Parathyroid adenoma (tissue), 2 donors: ENCODE measurements at regions not wholly inside any gene's neighbourhood (a gene's known extent, or its start where the extent isn't known, plus 50 kb on each side); places are given as distances from the start of the nearest gene placed in this dataset.

ENCODE experiments used
- H2AFZ ChIP-seq: fragments of 300-600 bp; sonication (generic); one replicate; pipeline ENCODE4 v1.7.0; 2017; ENCODE audit warnings: antibody characterized with exemption, mild to moderate bottlenecking
- H3K27ac ChIP-seq: fragments of 300-600 bp; sonication (generic); one replicate; pipeline ENCODE4 v1.7.0; 2017
- H3K27me3 ChIP-seq: fragments of 300-600 bp; sonication (generic); one replicate; pipeline ENCODE4 v1.7.0; 2017; ENCODE audit warnings: low read length; ENCODE audit not compliant: control insufficient read depth, insufficient read depth
- H3K36me3 ChIP-seq: fragments of 300-600 bp; sonication (generic); one replicate; pipeline ENCODE4 v1.7.0; 2017; ENCODE audit warnings: low read length; ENCODE audit not compliant: control insufficient read depth, insufficient read depth
- H3K4me1 ChIP-seq: fragments of 300-600 bp; sonication (generic); one replicate; pipeline ENCODE4 v1.7.0; 2017; ENCODE audit warnings: control low read depth
- H3K4me2 ChIP-seq: fragments of 300-600 bp; sonication (generic); one replicate; pipeline ENCODE4 v1.7.0; 2017; ENCODE audit warnings: low read length
- H3K4me3 ChIP-seq: fragments of 300-600 bp; sonication (generic); one replicate; pipeline ENCODE4 v1.7.0; 2017; ENCODE audit warnings: low read depth, low read length
- H3K79me2 ChIP-seq: fragments of 300-600 bp; sonication (generic); one replicate; pipeline ENCODE4 v1.7.0; 2017; ENCODE audit warnings: control low read depth
- H3K9ac ChIP-seq: fragments of 300-600 bp; sonication (generic); one replicate; pipeline ENCODE4 v1.7.0; 2017; ENCODE audit warnings: mild to moderate bottlenecking
- H3K9me3 ChIP-seq: fragments of 300-600 bp; sonication (generic); one replicate; pipeline ENCODE4 v1.7.0; 2017; ENCODE audit warnings: low read length; ENCODE audit not compliant: control insufficient read depth
- CTCF ChIP-seq: fragments of 300-600 bp; sonication (generic); IDR thresholded peaks from one replicate; pipeline ENCODE4 v1.7.0; 2017; ENCODE audit warnings: antibody characterized with exemption, mild to moderate bottlenecking
- donor health status: primary hyperparathyroidism.

DNA sequence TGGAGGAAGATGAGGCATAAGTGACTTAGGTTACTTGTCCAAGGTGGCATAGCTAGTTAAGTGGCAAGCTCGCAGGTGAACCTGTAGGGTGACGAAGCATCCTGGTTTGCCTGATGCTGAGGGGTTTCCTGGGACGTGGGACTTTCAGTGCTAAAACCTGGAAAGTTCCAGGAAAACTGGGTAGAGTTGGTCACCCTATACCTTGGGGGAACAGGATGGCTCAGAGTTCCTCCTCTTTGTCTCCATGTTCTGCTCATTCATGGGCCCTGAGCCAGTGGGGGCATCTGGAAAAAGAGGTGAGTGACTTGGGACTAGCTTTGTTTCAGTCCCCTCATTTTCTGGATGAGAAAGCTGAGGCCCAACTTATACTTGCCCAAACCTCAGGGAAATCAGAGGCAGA is 268.0 kb upstream of the N4BP1 start:
- no peak for TF ChIP-seq CTCF

GRCh38 chr16:48870141-48870540 is 260.2 kb upstream of the N4BP1 start:
- no peak overlapping the region for H2AFZ ChIP-seq
- no peak overlapping the region for H3K27ac ChIP-seq
- H3K36me3 ChIP-seq = no peaks in the 10 kb centered on the region
- H3K9ac ChIP-seq = no peak overlapping the region
- no peak overlapping the region for H3K4me2 ChIP-seq
- no peaks in the 10 kb centered on the region for H3K27me3 ChIP-seq
- no peak overlapping the region for H3K4me3 ChIP-seq
- no peaks in the 10 kb centered on the region for H3K79me2 ChIP-seq
- H3K9me3 ChIP-seq = no peaks in the 10 kb centered on the region
- H3K4me1 ChIP-seq = no peaks in the 10 kb centered on the region
- no peak for TF ChIP-seq CTCF

More for the DNA sequence above, 268.0 kb upstream of the N4BP1 start:
- H3K9me3 ChIP-seq = no peaks in the 10 kb centered on the region
- H3K4me2 ChIP-seq = no peak overlapping the region
- H3K4me1 ChIP-seq = no peaks in the 10 kb centered on the region
- H3K79me2 ChIP-seq = no peaks in the 10 kb centered on the region
- H3K9ac ChIP-seq = no peak overlapping the region
- H3K27me3 ChIP-seq = no peaks in the 10 kb centered on the region
- no peaks in the 10 kb centered on the region for H3K36me3 ChIP-seq
- H3K27ac ChIP-seq = no peak overlapping the region
- no peak overlapping the region for H3K4me3 ChIP-seq
- no peak overlapping the region for H2AFZ ChIP-seq

GRCh38 chr16:48865520-48865919 is 255.5 kb upstream of the N4BP1 start:
- no peaks in the 10 kb centered on the region for H3K9me3 ChIP-seq
- no peak overlapping the region for H2AFZ ChIP-seq
- H3K79me2 ChIP-seq = no peaks in the 10 kb centered on the region
- no peak overlapping the region for H3K27ac ChIP-seq
- no peak overlapping the region for H3K4me3 ChIP-seq
- H3K27me3 ChIP-seq = no peaks in the 10 kb centered on the region
- TF ChIP-seq CTCF = no peak
- no peaks in the 10 kb centered on the region for H3K4me1 ChIP-seq
- no peak overlapping the region for H3K4me2 ChIP-seq
- no peaks in the 10 kb centered on the region for H3K36me3 ChIP-seq
- H3K9ac ChIP-seq = no peak overlapping the region

DNA sequence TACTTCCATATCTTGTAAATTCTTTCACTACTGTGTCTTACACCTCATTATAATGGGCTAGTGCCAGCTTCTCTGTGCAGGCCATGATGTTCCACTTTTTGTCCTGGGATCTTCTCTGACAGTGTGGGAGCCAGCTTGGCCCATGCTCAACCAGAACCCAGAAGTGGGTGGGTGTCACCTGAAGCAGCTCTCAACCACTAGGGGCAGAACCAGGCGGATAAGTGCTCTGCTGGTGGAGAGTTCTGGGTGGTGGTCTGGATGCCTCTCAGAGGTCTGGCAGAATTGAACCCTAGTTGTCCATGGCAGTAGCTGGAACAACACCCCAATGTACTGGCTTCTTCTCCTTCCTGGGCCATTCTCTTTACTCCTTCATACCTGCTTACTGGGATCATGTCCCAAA is 254.1 kb upstream of the N4BP1 start:
- no peaks in the 10 kb centered on the region for H3K79me2 ChIP-seq
- no peaks in the 10 kb centered on the region for H3K27me3 ChIP-seq
- H3K4me2 ChIP-seq = no peak overlapping the region
- no peak overlapping the region for H3K4me3 ChIP-seq
- no peaks in the 10 kb centered on the region for H3K36me3 ChIP-seq
- H3K27ac ChIP-seq = no peak overlapping the region
- no peaks in the 10 kb centered on the region for H3K4me1 ChIP-seq
- no peaks in the 10 kb centered on the region for H3K9me3 ChIP-seq
- no peak for TF ChIP-seq CTCF
- no peak overlapping the region for H3K9ac ChIP-seq
- H2AFZ ChIP-seq = no peak overlapping the region

- H3K36me3 ChIP-seq = no peaks in the 10 kb centered on the region
- no peaks in the 10 kb centered on the region for H3K4me1 ChIP-seq
- H3K4me3 ChIP-seq = no peak overlapping the region
- no peaks in the 10 kb centered on the region for H3K27me3 ChIP-seq
- H3K9ac ChIP-seq = no peak overlapping the region
- no peaks in the 10 kb centered on the region for H3K79me2 ChIP-seq
- no peak overlapping the region for H2AFZ ChIP-seq
- no peak overlapping the region for H3K27ac ChIP-seq
- TF ChIP-seq CTCF = no peak
- no peaks in the 10 kb centered on the region for H3K9me3 ChIP-seq
- no peak overlapping the region for H3K4me2 ChIP-seq
These were observed 252.1 kb upstream of the N4BP1 start for GRCh38 chr16:48862087-48862532.
